ENCODE measurements at regions not wholly inside any gene's neighbourhood (a gene's known extent, or its start where the extent isn't known, plus 50 kb on each side); places are given as distances from the start of the nearest gene placed in this dataset.

- no peak for DNase-seq
These were observed 279.0 kb upstream of the ZFP64 start for GRCh38 chr20:52470561-52470960.

GRCh38 chr20:52469128-52469527 is 277.5 kb upstream of the ZFP64 start:
- no peak for DNase-seq

GRCh38 chr20:52465991-52466390 is 274.4 kb upstream of the ZFP64 start:
- DNase-seq = no peak

GRCh38 chr20:52461582-52461981 is 270.0 kb upstream of the ZFP64 start:
- DNase-seq = no peak

GRCh38 chr20:52459150-52459549 is 267.6 kb upstream of the ZFP64 start:
- no peak for DNase-seq

- DNase-seq = no peak
These were observed 266.2 kb upstream of the ZFP64 start for GRCh38 chr20:52457826-52458225.

- DNase-seq = peak; percentile 20
These were observed 263.1 kb upstream of the ZFP64 start for GRCh38 chr20:52454660-52455059.

- peak; percentile 59 for DNase-seq
These were observed 257.1 kb upstream of the ZFP64 start for GRCh38 chr20:52448513-52449232.

GRCh38 chr20:52447225-52447551 is 255.6 kb upstream of the ZFP64 start:
- DNase-seq = no peak

- peak; percentile 84 for DNase-seq
These were observed 255.0 kb upstream of the ZFP64 start for GRCh38 chr20:52446421-52447224.

- no peak for DNase-seq
These were observed 252.9 kb upstream of the ZFP64 start for GRCh38 chr20:52444455-52444854.

- DNase-seq = no peak
These were observed 252.3 kb upstream of the ZFP64 start for GRCh38 chr20:52443874-52444273.

GRCh38 chr20:52441710-52442109 is 250.1 kb upstream of the ZFP64 start:
- no peak for DNase-seq

GRCh38 chr20:52439375-52439774 is 247.8 kb upstream of the ZFP64 start:
- DNase-seq = no peak

GRCh38 chr20:52438326-52438963 is 246.9 kb upstream of the ZFP64 start:
- no peak for DNase-seq

GRCh38 chr20:52434453-52434852 is 242.9 kb upstream of the ZFP64 start:
- DNase-seq = no peak

- DNase-seq = no peak
These were observed 242.5 kb upstream of the ZFP64 start for GRCh38 chr20:52434041-52434425.

GRCh38 chr20:52433326-52434040 is 241.9 kb upstream of the ZFP64 start:
- no peak for DNase-seq

- no peak for DNase-seq
These were observed 241.2 kb upstream of the ZFP64 start for GRCh38 chr20:52432740-52433139.

GRCh38 chr20:52429029-52429428 is 237.4 kb upstream of the ZFP64 start:
- DNase-seq = no peak

GRCh38 chr20:52427960-52428359 is 236.4 kb upstream of the ZFP64 start:
- no peak for DNase-seq

- DNase-seq = no peak
These were observed 235.3 kb upstream of the ZFP64 start for GRCh38 chr20:52426856-52427255.

GRCh38 chr20:52425701-52426100 is 234.1 kb upstream of the ZFP64 start:
- no peak for DNase-seq
